B cell (primary cell): ENCODE measurements at regions not wholly inside any gene's neighbourhood (a gene's known extent, or its start where the extent isn't known, plus 50 kb on each side); places are given as distances from the start of the nearest gene placed in this dataset.

Source experiments
- ATAC-seq: fragments of 200-7000 bp; cut with Tn5 transposase; one replicate; pipeline ENCODE4 v1.10.0; 2021; ENCODE audit warnings: low read depth, mild to moderate bottlenecking, moderate number of reproducible peaks, moderate library complexity
- CTCF ChIA-PET: fragments of 350-600 bp; sonication (Branson Sonifier 250); formaldehyde crosslinking; loops from one replicate; lab custom pipeline; 2021; ENCODE audit warnings: antibody characterized with exemption, inconsistent platforms; lab: Charles Lee
- POLR2A ChIA-PET: fragments of 350-600 bp; sonication (Branson Sonifier 250); formaldehyde crosslinking; loops from one replicate; lab custom pipeline; 2021; ENCODE audit warnings: antibody characterized with exemption; lab: Charles Lee
- DNase-seq: peaks from one replicate; pipeline ENCODE4 v3.0.0; 2013
- H2AFZ ChIP-seq: 2 replicates; pipeline ENCODE4 v1.6.1; 2012; ENCODE audit warnings: mild to moderate bottlenecking, low read depth, low read length; ENCODE audit not compliant: insufficient read depth, poor library complexity, severe bottlenecking
- H3K27ac ChIP-seq, 2 donors: 1 replicate in 1 of 2; 2 replicates in 1 of 2; pipeline ENCODE4 v1.5.1; 2012 to 2013; ENCODE audit warnings: low read length in 2 of 2, mild to moderate bottlenecking in 2 of 2, moderate library complexity in 1 of 2
- H3K27me3 ChIP-seq, 4 experiments: fragments of 200-600 bp in 1 of 4; sonication (generic) in 1 of 4; replicated peaks in 1 of 4; 1 replicate in 2 of 4; 2 replicates in 2 of 4; pipeline versions ENCODE4 v1.6.1 to v1.7.0; 2013 to 2016; ENCODE audit warnings: low read length in 3 of 4, mild to moderate bottlenecking in 2 of 4, mixed read lengths in 1 of 4, moderate library complexity in 1 of 4; ENCODE audit not compliant: insufficient read depth in 4 of 4, control insufficient read depth in 3 of 4; ENCODE audit errors: control extremely low read depth in 1 of 4
- H3K36me3 ChIP-seq, 2 experiments: replicated peaks in 1 of 2; 1 replicate in 1 of 2; 2 replicates in 1 of 2; pipeline versions ENCODE4 v1.6.1 to v1.7.1; 2013; ENCODE audit warnings: low read length in 1 of 2; ENCODE audit not compliant: insufficient read depth in 2 of 2, control insufficient read depth in 1 of 2; ENCODE audit errors: control extremely low read depth in 1 of 2, extremely low read depth in 1 of 2
- H3K4me1 ChIP-seq, 2 donors: fragments of 200-600 bp in 1 of 2; sonication (generic) in 1 of 2; 1 replicate in 1 of 2; 2 replicates in 1 of 2; pipeline versions ENCODE4 v1.5.1 to v1.6.1; 2013 to 2017; ENCODE audit warnings: low read length in 2 of 2; ENCODE audit not compliant: control insufficient read depth in 2 of 2, insufficient read depth in 2 of 2
- H3K4me2 ChIP-seq: replicated peaks from 2 replicates; pipeline ENCODE3; 2012; ENCODE audit warnings: mild to moderate bottlenecking, low read depth, low read length; ENCODE audit not compliant: poor library complexity, severe bottlenecking
- H3K4me3 ChIP-seq, 5 experiments: fragments of 200-600 bp in 1 of 5; sonication (generic) in 1 of 5; 1 replicate in 3 of 5; 2 replicates in 2 of 5; pipeline versions ENCODE4 v1.5.1 to v1.7.0; 2011 to 2016; ENCODE audit warnings: low read length in 4 of 5, mild to moderate bottlenecking in 4 of 5, low read depth in 2 of 5, control low read depth in 1 of 5, moderate library complexity in 1 of 5; ENCODE audit not compliant: insufficient read depth in 1 of 5; ENCODE audit errors: control extremely low read depth in 1 of 5, extremely low read depth in 1 of 5
- H3K79me2 ChIP-seq: fragments of 200-600 bp; sonication (generic); one replicate; pipeline ENCODE4 v1.6.0; 2016; ENCODE audit warnings: low read length; ENCODE audit not compliant: control insufficient read depth, insufficient read depth
- H3K9ac ChIP-seq: fragments of 200-600 bp; sonication (generic); 2 replicates; pipeline ENCODE4 v1.6.1; 2017; ENCODE audit warnings: mild to moderate bottlenecking, low read length, moderate library complexity
- H3K9me3 ChIP-seq, 3 donors: one replicate each; pipeline versions ENCODE4 v1.6.1 to v1.7.1; 2013; ENCODE audit warnings: low read length in 2 of 3; ENCODE audit not compliant: control insufficient read depth in 2 of 3, insufficient read depth in 1 of 3; ENCODE audit errors: control extremely low read depth in 1 of 3
- H4K20me1 ChIP-seq: 2 replicates; pipeline ENCODE4 v1.6.0; 2012; ENCODE audit warnings: mild to moderate bottlenecking, low read length; ENCODE audit not compliant: insufficient read depth, control insufficient read depth, poor library complexity, severe bottlenecking
- H3K27ac Mint-ChIP-seq: one replicate; pipeline ENCODE4 v1.8.0; 2021; ENCODE audit warnings: mixed read lengths
- H3K27me3 Mint-ChIP-seq: one replicate; pipeline ENCODE4 v1.8.0; 2021; ENCODE audit warnings: mixed read lengths
- H3K4me1 Mint-ChIP-seq: one replicate; pipeline ENCODE4 v1.8.0; 2021; ENCODE audit warnings: mixed read lengths
- H3K4me3 Mint-ChIP-seq: one replicate; pipeline ENCODE4 v1.8.0; 2021; ENCODE audit warnings: mixed read lengths
- H3K9me3 Mint-ChIP-seq: one replicate; pipeline ENCODE4 v1.8.0; 2022; ENCODE audit warnings: mixed read lengths; ENCODE audit not compliant: insufficient read depth
- EZH2 ChIP-seq: IDR thresholded peaks from 2 replicates; pipeline ENCODE4 v1.6.1; 2012; ENCODE audit warnings: borderline replicate concordance, low read depth, mild to moderate bottlenecking, moderate library complexity, low read length; ENCODE audit not compliant: insufficient read depth, poor library complexity, severe bottlenecking
- WGBS: methylation state at CpG from one replicate; pipeline ENCODE4 v1.1.5; 2013; ENCODE audit warnings: missing lambda C conversion rate; ENCODE audit not compliant: insufficient coverage; 5-methylcytosine and 5-hydroxymethylcytosine counted together
- intact Hi-C: fragments of 100-400 bp; cut with micrococcal nuclease; formaldehyde crosslinking; loops from one replicate; pipeline ENCODE4 v1.10.0; 2022
- TF ChIP-seq, protein P1 (sequence below): fragments of 200-600 bp; IDR thresholded peaks from one replicate; pipeline ENCODE4 v1.8.0; 2022; ENCODE audit warnings: antibody characterized with exemption, mild to moderate bottlenecking

DNA sequence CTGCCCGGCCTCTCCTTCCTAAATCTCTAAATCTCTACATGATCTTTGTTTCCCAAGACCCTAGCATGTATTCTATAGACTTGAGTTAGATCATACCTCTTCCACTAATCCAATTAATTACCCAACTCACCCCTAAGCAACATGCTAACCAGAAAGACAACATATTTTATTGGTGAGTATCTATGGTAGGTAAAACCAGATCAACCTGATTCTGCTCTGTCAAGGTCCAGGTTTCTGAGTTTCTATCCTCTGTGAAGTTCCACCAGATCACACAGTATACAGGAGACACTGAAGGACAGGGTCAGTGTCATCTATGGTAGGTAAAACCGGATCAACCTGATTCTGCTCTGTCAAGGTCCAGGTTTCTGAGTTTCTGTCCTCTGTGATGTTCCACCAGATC, 363.2 kb upstream of the MARCKS start:
- WGBS: no CpG with 5 or more reads among the region's 2 CpGs
- ChIA-PET CTCF (no interaction called here), POLR2A (no interaction called here)
- Histone ChIP-seq H3K36me3 (no peaks in the 10 kb centered on the region), H3K4me2 (no peak overlapping the region), H3K9ac (no peak overlapping the region), H3K4me1 (no peaks in the 10 kb centered on the region), H3K79me2 (no peaks in the 10 kb centered on the region), H3K27me3 (no peaks in the 10 kb centered on the region), H3K4me3 (no peak overlapping the region), H3K9me3 (no peaks in the 10 kb centered on the region), H4K20me1 (no peaks in the 10 kb centered on the region), H2AFZ (no peak overlapping the region), H3K27ac (no peak overlapping the region)
- H3K27me3 Mint-ChIP-seq: no peaks in the 10 kb centered on the region
- intact Hi-C loops: no loop called here
- no peak overlapping the region for H3K27ac Mint-ChIP-seq
- TF ChIP-seq, protein P1, sequence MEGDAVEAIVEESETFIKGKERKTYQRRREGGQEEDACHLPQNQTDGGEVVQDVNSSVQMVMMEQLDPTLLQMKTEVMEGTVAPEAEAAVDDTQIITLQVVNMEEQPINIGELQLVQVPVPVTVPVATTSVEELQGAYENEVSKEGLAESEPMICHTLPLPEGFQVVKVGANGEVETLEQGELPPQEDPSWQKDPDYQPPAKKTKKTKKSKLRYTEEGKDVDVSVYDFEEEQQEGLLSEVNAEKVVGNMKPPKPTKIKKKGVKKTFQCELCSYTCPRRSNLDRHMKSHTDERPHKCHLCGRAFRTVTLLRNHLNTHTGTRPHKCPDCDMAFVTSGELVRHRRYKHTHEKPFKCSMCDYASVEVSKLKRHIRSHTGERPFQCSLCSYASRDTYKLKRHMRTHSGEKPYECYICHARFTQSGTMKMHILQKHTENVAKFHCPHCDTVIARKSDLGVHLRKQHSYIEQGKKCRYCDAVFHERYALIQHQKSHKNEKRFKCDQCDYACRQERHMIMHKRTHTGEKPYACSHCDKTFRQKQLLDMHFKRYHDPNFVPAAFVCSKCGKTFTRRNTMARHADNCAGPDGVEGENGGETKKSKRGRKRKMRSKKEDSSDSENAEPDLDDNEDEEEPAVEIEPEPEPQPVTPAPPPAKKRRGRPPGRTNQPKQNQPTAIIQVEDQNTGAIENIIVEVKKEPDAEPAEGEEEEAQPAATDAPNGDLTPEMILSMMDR: no peak
- no peak for TF ChIP-seq EZH2
- no peaks in the 10 kb centered on the region for H3K9me3 Mint-ChIP-seq
- H3K4me3 Mint-ChIP-seq: no peak overlapping the region
- no peaks in the 10 kb centered on the region for H3K4me1 Mint-ChIP-seq
- ATAC-seq: no peak
- DNase-seq: no peak

DNA sequence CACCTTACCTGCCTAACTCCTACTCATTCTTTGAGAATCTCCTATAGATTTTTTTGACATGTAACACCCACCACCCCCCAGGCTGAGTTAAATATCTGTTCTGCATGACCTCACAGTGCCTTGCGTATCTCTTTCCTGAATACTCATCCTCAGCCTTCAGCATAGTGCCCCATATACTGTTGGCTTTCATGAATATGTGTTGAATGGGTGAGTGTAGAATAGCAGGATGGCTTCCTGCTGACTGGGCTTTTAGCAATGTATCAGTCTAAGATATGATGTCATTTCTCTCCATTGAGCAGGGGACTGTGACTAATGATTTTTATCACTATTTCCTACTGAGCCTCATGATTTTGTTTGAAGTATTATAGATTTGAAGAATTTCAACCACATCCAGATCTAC, 361.6 kb upstream of the MARCKS start:
- no peak overlapping the region for H3K27ac Mint-ChIP-seq
- H3K4me3 Mint-ChIP-seq: no peak overlapping the region
- no peak overlapping the region for H3K4me3 ChIP-seq
- ATAC-seq (no peak), DNase-seq (no peak)
- ChIA-PET CTCF (no interaction called here), POLR2A (no interaction called here)
- no peaks in the 10 kb centered on the region for H3K9me3 ChIP-seq
- intact Hi-C loops: no loop called here
- no peak overlapping the region for H3K9ac ChIP-seq
- H4K20me1 ChIP-seq: no peaks in the 10 kb centered on the region
- H3K27me3 Mint-ChIP-seq: no peaks in the 10 kb centered on the region
- no peaks in the 10 kb centered on the region for H3K9me3 Mint-ChIP-seq
- H3K27ac ChIP-seq: no peak overlapping the region
- H2AFZ ChIP-seq: no peak overlapping the region
- no peaks in the 10 kb centered on the region for H3K4me1 ChIP-seq
- H3K4me1 Mint-ChIP-seq: no peaks in the 10 kb centered on the region
- H3K27me3 ChIP-seq: no peaks in the 10 kb centered on the region
- H3K4me2 ChIP-seq: no peak overlapping the region
- TF ChIP-seq EZH2: no peak
- TF ChIP-seq, protein P1: no peak
- no peaks in the 10 kb centered on the region for H3K36me3 ChIP-seq
- no peaks in the 10 kb centered on the region for H3K79me2 ChIP-seq
- WGBS: no CpG with 5 or more reads among the region's 1 CpG
